ENCODE measurements at regions not wholly inside any gene's neighbourhood (a gene's known extent, or its start where the extent isn't known, plus 50 kb on each side); places are given as distances from the start of the nearest gene placed in this dataset.
"Not testable (repeated sequence)": the region's sequence is repeated elsewhere in the genome, so short reads cannot be mapped to it uniquely, and the experiment has no call there.

DNA sequence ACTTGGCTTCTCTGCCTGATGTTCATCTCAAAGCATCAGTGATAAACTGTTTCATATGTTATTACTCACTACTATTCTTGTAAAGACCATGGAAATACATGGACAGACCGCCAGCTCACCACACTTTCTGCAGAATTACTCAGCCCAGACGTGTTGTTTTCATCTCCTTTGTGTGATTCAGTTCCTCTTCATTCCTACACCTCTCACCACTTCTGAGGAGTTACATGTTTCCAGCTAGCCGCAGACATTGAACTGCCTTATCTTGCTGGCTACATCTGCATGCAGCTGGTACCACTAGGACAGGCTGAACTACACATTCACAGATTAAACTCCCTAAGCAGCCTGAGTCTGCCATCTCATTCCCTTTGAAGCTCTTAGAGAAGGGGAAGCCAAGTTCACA is 443.2 kb upstream of the FGF16 start:
- no peak for DNase-seq (ENCODE audit: extremely low read depth, insufficient read length)
- no peak overlapping the region for H3K4me3 ChIP-seq (replicated peaks; ENCODE audit: low read depth, low read length)
- H3K36me3 ChIP-seq (ENCODE audit: control insufficient read depth, insufficient read depth, low read length), result no peaks in the 10 kb centered on the region
- TF ChIP-seq, protein P1, sequence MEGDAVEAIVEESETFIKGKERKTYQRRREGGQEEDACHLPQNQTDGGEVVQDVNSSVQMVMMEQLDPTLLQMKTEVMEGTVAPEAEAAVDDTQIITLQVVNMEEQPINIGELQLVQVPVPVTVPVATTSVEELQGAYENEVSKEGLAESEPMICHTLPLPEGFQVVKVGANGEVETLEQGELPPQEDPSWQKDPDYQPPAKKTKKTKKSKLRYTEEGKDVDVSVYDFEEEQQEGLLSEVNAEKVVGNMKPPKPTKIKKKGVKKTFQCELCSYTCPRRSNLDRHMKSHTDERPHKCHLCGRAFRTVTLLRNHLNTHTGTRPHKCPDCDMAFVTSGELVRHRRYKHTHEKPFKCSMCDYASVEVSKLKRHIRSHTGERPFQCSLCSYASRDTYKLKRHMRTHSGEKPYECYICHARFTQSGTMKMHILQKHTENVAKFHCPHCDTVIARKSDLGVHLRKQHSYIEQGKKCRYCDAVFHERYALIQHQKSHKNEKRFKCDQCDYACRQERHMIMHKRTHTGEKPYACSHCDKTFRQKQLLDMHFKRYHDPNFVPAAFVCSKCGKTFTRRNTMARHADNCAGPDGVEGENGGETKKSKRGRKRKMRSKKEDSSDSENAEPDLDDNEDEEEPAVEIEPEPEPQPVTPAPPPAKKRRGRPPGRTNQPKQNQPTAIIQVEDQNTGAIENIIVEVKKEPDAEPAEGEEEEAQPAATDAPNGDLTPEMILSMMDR (IDR thresholded peaks at IDR 0.05; ENCODE audit: insufficient read depth, low read length, poor library complexity, severe bottlenecking), result no peak
- no peaks in the 10 kb centered on the region for H3K27me3 ChIP-seq (replicated peaks; ENCODE audit: control insufficient read depth, insufficient read depth, low read length)

DNA sequence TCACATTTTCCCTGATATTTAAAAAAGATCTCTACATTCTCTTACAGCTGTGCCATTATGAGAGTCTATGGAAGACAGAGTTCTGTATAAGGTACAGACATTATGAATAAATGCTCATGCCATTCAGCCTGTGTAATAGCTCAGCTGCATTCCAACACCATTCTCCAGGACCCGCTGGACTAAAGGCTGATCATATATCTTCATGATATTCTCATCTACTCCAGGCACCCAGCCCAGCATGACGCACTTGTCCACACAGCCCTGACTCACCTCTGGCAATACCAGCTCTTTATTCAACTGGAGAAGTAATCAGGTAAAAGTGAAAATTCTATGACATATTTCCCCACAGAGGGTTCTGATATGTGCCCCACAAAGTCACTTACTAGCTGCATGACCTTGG is 437.5 kb upstream of the FGF16 start:
- no peak for DNase-seq (ENCODE audit: extremely low read depth, insufficient read length)
- TF ChIP-seq, protein P1 (IDR thresholded peaks at IDR 0.05; ENCODE audit: insufficient read depth, low read length, poor library complexity, severe bottlenecking), result no peak
- no peaks in the 10 kb centered on the region for H3K27me3 ChIP-seq (replicated peaks; ENCODE audit: control insufficient read depth, insufficient read depth, low read length)
- H3K4me3 ChIP-seq (replicated peaks; ENCODE audit: low read depth, low read length), result no peak overlapping the region
- H3K36me3 ChIP-seq (ENCODE audit: control insufficient read depth, insufficient read depth, low read length), result no peaks in the 10 kb centered on the region

GRCh38 chrX:77014377-77015372 is 432.5 kb upstream of the FGF16 start:
- DNase-seq (ENCODE audit: extremely low read depth, insufficient read length), result no peak
- TF ChIP-seq, protein P1 (IDR thresholded peaks at IDR 0.05; ENCODE audit: insufficient read depth, low read length, poor library complexity, severe bottlenecking), result no peak
- no peak overlapping the region for H3K4me3 ChIP-seq (replicated peaks; ENCODE audit: low read depth, low read length)
- no peaks in the 10 kb centered on the region for H3K36me3 ChIP-seq (ENCODE audit: control insufficient read depth, insufficient read depth, low read length)
- H3K27me3 ChIP-seq (replicated peaks; ENCODE audit: control insufficient read depth, insufficient read depth, low read length), result no peaks in the 10 kb centered on the region

GRCh38 chrX:77017093-77017492 is 430.1 kb upstream of the FGF16 start:
- no peak for DNase-seq (ENCODE audit: extremely low read depth, insufficient read length)
- Histone ChIP-seq H3K36me3 (ENCODE audit: control insufficient read depth, insufficient read depth, low read length) (no peaks in the 10 kb centered on the region), H3K27me3 (replicated peaks; ENCODE audit: control insufficient read depth, insufficient read depth, low read length) (no peaks in the 10 kb centered on the region), H3K4me3 (replicated peaks; ENCODE audit: low read depth, low read length) (no peak overlapping the region)
- TF ChIP-seq, protein P1 (IDR thresholded peaks at IDR 0.05; ENCODE audit: insufficient read depth, low read length, poor library complexity, severe bottlenecking), result no peak

GRCh38 chrX:77046180-77046810 is 400.9 kb upstream of the FGF16 start:
- not testable (repeated sequence) for H3K4me3 ChIP-seq (replicated peaks; ENCODE audit: low read depth, low read length); DNase-seq (ENCODE audit: extremely low read depth, insufficient read length); H3K36me3 ChIP-seq (ENCODE audit: control insufficient read depth, insufficient read depth, low read length); H3K27me3 ChIP-seq (replicated peaks; ENCODE audit: control insufficient read depth, insufficient read depth, low read length)

DNA sequence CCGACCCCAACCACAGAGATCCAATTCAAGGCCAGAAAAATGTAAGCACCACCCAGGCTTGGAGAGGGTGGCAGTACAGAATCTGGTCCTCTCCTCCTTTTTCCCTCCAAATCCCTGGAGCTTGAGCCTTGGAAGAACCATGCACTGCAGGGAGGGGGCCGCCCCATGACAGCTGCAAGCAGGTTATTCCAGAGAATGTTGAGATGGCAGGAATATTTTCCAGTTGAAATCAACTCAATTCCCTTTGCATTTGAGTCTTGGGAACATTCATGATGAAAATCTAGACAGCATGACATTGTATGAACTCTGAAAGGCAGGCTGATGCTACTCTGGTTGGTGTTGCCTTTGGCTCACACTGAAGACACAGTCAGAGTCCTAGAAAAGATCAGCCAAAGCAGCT is 386.6 kb upstream of the FGF16 start:
- TF ChIP-seq, protein P1 (IDR thresholded peaks at IDR 0.05; ENCODE audit: insufficient read depth, low read length, poor library complexity, severe bottlenecking), result no peak
- no peaks in the 10 kb centered on the region for H3K27me3 ChIP-seq (replicated peaks; ENCODE audit: control insufficient read depth, insufficient read depth, low read length)
- no peaks in the 10 kb centered on the region for H3K36me3 ChIP-seq (ENCODE audit: control insufficient read depth, insufficient read depth, low read length)
- DNase-seq (ENCODE audit: extremely low read depth, insufficient read length), result no peak
- no peak overlapping the region for H3K4me3 ChIP-seq (replicated peaks; ENCODE audit: low read depth, low read length)
